HG03039 (cell line): ENCODE measurements at regions not wholly inside any gene's neighbourhood (a gene's known extent, or its start where the extent isn't known, plus 50 kb on each side); places are given as distances from the start of the nearest gene placed in this dataset.

Experiments used
- ATAC-seq: cut with Tn5 transposase; IDR thresholded peaks from one replicate; pipeline ENCODE4 v1.9.1; 2021; ENCODE audit warnings: mild to moderate bottlenecking, moderate library complexity; ENCODE audit not compliant: unreplicated experiment

DNA sequence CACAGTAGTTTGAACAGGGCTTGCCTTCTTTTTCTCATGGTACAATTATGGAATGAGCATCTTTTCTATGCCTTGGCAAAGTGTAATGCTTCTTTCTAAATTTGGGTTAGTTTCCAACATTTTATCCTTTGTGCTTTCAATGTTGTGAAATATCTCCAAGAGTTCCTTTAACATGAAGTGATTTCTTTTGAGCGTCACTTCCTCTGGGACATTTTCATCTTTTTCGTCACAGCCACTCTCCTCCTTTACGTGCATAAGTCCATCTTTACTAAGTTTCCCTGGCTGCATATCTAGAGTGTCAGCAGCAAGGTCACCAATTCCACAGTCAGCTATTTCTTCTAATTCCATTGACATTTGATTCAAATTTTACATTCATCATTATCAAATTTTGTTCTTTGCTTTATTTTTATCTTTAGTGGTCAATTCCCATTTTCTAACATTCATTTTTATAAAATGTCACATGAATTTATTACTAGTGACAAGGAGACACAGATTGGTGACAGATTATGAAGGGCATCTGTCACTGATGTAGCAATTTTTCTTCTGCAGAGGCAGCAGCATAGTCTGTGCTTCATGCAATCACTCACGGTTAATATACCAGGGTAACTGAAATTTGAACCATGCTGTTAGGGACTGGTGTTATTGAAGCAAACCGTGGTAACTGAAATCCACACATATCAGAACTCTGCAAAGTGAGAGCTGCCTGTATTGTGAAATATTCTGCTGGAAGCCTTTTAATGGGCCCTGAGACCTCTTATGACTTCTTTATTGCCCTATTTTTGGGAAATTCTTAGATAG lies 126.5 kb upstream of the THBS1 start:
- no peak for ATAC-seq

DNA sequence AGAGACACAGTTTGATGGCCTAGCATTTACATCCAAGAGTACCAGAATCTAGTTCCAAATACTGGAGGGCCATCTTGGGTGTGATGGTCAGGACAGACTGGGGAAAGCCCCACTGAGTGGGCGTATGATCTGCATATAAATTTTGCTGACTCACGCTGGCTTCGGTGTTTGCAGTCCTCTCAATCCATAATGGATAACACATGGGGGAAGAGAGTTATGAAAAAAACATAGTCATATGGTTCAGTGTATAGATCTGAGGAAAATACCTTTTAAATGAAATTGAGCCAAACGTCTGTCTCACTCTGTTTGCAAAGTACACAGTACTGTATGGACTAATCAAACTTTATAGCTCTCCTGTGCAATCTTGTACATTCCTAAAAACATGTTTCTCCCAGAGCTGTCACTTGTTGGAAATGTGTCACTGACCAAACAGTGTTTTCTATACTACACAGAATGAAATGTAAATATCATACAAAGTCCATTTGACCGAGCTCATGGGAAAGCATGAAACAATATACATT lies 125.3 kb upstream of the THBS1 start:
- ATAC-seq = no peak

DNA sequence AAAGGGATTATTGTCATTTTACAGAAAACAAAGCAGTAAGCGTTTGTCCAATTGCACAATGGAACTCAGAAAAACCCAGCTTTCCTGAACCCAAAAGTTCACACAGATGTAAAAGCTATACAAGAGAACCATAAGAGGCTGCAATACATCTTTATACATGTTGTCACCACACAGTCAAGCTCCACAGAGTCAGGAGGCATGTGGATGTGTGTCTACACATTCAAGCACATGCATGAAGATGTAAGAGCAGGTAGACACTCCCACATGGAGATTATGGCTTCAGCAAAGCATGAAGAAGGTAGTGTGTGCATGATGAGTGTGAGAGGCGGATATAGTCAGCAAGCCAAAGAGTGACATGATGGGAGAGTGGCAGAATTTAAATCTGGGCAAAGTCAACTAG lies 124.7 kb upstream of the THBS1 start:
- no peak for ATAC-seq

DNA sequence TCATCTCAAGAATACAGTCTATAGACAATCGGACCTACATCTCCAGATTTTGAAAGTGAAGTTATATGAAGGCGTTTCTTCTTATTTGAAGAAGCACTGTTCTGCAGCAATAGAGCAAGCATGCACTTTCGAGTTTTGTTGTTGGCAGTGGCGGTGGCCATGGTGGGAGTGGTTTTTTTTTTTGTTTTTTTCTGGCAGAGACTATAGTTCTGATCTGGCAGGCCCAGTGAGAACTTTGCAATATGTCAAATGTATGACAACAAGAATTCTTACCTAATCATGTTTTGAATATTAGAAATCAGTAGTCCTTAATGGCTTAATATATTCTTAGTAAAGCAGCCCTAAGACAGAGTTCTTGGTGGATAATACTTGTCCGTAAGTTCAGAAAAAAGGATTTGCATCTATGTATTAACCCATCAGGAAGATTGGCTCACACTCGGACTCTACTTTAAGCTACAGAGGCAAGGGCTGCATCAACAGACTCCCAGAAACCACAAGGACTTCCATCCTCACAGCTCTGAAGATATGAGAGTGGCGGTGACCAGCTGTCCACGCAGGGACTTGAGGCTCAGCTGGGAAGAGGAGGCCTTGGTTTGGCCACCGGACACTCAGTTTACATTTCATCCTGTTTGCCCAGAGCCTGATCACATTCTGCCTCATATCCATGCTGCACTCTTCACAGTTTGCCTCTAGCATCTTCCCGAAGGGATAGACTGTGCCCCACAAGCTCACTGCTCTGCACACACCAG lies 124.1 kb upstream of the THBS1 start:
- no peak for ATAC-seq

DNA sequence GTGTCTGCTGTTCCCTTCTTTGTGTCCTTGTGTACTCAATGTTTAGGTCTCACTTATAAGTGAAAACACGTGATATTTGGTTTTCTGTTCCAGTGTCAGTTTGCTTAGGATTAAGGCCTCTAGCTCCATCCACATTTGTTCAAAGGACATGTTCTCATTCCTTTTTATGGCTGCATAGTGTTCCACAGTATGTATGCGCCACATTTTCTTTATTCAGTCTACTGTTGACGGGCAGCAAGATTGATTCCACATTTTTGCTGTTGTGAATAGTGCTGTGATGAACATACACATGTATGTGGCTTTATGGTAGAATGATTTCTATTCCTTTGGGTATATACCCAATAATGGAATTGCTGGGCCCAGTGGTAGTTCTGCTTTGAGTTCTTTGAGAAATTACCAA lies 122.7 kb upstream of the THBS1 start:
- no peak for ATAC-seq

DNA sequence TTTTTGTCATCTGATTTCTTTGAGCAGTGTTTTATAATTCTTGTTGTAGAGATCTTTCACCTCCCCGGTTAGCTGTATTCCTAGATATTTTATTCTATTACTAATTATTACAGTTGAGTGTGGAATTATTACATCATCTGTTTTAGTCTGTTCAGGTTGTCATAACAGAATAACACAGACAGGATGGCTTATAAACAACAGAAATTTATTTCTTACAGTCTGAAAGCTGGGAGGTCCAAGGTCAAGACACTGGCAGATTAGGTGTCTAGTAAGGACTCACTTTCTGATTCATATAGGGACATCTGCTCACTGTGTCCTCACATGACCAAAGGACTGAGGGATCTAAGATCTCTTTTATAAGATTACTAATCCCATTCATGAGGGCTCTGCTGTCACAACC lies 121.3 kb upstream of the THBS1 start:
- no peak for ATAC-seq

DNA sequence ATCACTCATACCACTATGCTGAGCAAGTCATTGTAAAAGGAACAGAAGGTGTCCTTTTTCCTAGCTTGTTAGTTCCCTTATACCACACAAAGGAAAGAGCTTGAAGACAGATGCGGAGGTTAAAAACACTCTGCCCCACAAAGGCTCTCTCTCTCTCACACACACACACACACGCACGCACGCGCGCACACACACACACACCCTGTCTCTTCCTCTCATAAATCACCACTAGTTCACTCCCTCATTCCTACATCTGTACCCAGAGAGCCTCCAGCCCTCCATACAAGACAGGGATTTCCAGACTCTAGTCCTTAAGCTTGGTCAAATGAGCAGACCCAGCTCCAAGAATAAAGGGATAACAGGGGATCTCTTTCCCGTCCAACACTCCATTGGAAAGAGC lies 120.1 kb upstream of the THBS1 start:
- no peak for ATAC-seq

DNA sequence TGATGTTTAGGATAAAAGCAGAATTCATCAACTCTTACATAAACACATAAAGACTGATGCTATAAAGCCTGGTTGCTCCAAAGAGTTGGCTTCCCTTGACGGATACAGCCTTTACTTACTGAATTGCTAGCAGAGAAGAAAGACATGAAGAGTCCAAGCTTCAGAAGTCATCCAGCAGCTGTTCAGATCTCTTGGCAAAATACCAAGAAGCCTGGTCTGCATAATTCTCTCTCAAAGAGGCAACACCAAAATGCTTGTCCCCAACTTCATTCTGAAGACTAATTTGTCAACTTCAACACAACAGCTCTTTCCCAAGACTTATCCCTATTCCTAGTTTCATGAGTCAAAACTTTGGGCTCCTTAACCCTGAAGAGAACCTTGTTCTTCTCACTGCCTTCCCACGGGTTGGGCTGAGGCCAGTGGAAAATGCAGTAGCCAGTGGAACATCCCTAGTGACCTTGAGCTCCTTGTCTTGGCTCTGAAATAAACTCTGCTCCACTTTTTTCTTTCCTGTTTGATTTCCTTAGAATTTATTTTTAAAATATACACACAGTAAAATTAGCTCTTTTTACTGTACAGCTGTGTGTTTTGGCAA lies 119.2 kb upstream of the THBS1 start:
- no peak for ATAC-seq

DNA sequence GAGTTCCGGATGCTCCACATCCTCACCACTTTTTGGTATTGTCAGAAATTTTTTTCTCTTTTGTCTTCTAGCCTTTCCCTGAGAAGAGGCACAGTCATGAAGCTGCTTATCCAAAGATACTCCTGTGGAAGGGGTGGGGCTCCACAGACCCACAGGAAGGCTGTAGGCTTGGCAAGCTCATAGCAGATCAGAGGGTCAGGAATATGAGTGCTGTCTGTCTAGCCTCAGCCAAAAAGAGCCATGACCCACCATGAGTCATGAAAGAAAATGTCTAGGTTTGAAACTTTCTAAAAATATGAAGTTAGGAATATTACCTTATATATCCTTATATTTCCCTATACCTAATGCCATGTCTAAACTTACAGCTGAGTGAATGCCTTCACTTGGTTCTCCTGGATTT lies 118.2 kb upstream of the THBS1 start:
- ATAC-seq = no peak

DNA sequence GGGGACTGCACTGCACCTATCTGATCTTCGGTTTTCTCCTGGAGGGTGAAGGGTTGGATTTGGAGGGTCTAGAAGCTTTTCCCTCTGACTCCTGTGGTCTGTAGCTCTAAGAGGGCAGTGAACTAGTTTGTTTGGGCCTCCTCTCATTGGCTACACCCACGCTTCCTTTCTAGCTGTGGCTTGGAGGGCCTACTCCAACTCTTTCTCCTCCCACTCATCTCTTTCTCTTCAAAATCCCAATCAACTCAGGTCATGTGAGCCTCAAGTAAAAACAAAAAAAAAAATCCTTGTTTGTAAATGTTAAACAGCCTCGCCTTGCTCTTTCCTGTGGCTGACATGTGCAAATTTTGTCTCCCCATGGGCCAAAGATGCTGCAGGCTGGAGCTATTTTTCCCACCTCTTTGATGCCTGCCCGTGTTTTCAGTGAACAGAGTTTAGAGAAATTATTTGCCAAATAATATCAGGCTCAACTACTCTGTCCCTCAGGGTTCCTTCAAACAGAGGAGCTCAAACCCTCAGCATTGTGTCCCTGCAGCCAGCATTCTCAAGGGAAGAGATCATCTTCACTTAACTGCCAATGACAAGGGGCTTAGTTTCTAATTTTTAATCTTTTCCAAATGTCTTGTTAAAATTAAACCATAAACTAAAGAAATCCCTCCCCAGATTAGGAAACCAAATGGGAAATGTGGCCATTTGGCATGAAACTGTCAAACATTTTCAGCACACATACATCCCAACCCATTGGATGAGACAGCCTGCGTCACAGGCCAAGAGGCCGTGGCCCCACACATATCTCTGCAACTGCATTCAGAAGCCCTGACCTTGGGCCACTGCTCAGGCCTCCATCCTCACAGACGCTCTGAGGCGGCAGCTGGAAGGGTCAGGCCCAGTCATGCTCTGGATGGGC lies 114.8 kb upstream of the THBS1 start:
- no peak for ATAC-seq

DNA sequence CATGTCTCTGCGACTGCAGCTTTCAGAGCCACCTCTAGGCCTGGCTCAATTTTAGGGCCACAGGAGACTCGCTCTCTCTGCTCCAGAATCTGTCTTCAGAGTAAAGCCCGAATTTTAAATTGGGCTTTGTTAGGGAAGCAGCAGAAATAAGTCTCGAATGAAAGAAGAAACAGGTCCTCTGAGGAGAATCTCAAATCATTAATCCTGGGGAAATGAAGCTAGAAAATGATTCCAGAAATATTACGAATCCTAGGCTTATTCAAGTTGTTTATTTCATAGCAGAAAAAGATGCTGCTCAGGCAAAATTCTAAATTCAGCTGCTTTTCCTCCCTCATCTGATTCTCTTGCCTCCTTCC lies 114.2 kb upstream of the THBS1 start:
- ATAC-seq = no peak

DNA sequence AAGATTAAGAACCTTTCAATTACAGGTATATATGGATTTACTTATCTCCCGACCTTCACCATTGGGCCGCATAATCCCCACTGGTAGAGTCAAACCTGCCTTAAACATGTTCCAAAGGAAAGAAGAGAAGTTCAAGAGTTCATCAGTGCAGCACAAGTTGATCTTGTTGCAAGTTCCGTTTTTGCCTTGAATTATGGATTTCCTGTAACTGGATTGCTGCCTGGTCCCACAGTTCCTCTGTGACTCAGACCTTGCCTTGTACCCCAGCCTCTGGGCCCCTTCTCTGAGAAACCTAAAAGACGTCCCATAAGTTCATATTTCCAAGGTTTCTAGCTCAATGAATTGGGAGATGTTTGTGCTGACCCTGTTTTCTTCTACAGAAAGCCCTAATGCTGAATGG lies 112.5 kb upstream of the THBS1 start:
- ATAC-seq = no peak

DNA sequence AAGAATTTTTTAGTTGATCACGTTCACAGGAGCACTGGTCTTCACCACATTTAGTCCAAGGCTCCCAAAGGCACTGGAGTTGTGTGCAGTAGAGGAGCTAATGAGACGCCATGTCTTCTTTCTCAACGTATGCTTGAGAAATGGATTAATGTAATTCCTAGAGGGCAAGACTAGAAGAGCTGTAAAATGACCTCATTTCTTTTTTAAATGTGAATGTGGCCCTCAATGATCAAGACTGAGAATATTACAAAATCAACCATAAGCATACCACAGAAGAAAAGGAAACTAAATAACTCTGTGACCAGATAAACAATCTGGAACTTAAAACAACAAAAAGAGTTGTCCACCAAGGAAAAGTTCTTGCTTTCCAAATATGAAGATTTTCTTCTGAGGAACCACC lies 112.1 kb upstream of the THBS1 start:
- ATAC-seq = no peak

DNA sequence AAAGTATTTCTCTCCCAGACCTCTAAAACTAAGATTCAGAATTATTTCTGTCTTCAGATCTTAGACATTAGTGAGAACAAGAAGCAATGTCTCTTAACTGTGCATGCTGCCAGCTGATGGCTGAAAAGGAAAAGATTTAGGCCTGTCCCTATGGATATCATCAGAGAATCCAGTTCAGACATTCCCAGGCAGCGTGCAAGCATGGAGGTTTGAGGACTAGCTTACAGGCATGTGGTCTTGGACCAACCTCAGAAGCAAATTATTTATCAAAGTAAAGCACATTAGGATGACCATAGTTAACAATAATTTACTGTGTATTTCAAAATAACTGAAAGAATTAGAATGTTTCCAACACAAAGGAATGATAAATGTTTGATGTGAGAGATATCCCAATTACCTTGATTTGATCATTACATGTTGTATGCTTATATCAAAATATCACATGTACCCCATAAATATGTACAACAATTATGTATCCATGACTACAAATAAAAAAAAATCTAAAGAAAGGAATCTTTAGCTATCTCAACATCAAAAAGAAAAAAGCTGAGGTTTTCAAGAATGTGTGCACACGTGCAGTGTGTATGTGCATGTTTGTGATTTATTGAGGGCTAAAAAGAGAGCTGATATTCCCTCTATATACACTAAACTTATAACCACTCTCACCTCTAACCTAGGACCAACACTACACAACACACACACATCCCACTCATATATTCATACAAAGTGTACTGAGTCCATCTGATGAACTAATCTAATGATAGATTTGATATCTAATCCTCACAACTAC lies 108.9 kb upstream of the THBS1 start:
- no peak for ATAC-seq

DNA sequence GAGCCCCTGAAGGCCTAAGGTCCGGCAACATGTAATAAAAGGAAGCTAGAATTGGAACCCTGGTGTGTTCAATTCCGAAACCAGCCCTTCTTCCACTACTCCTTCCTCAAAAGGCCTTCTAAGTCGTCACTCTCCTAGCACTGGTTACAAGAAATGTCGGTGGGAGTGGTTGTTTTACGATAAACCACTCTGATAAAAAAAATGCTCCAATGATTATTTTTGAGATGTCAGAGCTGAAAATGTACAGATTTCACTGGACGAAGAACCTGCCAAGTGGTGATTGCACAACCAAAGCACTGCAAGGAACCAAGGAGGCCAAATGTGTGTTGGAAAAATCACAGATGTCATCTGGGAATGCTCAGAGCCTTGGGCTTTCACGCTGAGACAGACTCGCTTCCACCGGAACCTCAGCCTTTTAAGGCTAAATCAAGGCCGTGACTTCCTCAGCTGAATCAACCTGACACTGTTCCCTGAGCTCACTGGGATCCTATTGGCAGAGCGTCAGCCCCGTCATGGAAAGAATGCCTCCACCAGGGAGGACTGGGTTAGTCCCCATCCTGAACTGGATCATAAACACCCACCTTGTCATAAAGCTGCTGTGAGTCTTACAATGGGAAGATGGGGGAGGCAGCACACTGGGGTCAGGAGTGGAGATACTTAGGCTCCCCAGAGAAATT lies 108.1 kb upstream of the THBS1 start:
- ATAC-seq = no peak

DNA sequence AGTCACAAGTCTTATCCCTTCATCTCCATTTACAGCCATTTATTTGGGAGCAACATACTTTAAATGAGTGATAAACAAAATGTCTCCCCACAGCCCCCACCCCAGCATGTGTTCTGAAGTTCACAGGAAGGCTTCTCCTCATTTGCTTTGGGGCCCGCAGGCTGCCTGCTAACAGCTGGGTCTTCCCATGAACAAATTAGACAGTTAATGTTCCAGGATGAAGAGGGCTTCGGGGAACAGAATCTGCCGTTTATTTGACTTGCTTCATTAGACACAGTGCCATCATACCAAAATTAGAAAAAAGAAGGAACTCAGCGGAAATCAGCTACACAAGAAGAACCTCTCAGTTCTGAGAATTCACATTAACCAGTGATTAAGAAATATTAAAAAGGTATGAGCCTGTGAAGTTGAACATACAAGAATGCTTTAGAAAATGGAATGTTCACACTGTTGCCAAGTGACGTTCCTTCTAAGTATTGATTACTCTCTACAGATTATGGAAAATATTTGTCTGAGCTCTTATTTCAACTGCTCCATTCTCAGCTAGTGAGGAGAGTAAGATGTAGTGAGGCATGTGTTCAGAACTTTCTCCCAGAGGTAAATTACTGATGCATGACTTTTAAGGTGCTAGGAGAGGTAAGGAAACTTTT lies 107.5 kb upstream of the THBS1 start:
- no peak for ATAC-seq

DNA sequence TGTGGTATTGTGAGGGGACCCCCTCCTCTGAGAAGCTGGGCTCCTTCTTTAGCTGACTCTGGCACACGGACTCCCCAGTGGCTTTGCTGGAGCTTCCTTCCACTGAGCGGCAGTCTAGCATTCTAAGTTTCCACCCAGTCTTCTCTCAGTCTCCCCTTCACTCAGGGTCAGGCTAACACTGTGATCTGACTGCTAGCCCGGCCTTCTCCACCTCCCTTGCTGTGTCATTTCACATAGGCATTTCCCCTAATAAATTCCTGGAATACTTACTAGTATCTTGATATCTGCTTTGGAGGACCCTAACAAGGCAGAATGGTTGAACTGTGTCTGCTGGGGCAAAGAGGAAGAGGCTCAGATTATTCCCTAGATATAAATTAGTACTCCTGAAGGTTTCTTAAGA lies 106.2 kb upstream of the THBS1 start:
- ATAC-seq = no peak

DNA sequence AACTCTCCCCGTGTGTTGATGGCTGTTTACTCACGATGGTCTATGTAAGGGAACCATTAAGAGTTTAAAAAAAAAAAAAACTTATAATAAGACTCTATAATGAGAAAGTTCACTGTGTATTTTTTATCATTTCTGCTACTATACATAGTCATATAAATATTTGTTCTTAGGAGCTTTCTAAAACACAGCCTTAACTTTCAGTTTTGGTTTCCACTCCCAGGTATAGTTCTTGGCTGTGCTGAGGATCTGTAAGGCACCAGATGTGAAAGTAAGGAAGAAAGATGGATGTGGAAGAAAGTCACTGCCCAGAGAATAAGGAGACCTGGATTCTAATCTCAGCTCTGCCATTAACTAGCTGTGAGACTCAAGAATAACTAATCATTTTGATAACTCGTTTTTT lies 101.9 kb upstream of the THBS1 start:
- ATAC-seq = no peak

DNA sequence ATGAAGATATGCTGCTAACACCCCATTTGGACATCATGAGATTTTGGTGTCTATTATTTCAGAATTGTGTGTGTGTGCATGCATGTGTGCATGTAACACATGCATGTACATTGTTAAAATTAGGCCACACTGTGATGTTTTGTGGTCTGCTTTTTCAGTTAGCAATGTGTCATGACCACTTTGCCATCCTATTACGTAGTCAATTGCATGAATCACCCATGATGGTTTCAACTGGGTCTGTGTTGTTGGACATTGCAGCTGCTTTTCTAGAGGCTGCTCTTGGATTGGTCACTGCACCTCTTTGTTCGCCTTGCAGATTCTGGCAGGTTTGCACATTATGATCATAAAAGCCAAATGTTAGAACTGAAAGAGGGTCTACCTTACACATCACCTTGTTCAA lies 101.0 kb upstream of the THBS1 start:
- no peak for ATAC-seq
